ENCODE measurements at regions not wholly inside any gene's neighbourhood (a gene's known extent, or its start where the extent isn't known, plus 50 kb on each side); places are given as distances from the start of the nearest gene placed in this dataset.

GRCh38 chr4:137749466-137749865 lies 217.2 kb upstream of the PCDH18 start:
- no peak for TF ChIP-seq CTCF (IDR thresholded peaks at IDR 0.05)
- no peak for TF ChIP-seq POLR2A (IDR thresholded peaks at IDR 0.05)

Measured in body of pancreas (tissue), 4 donors.